AG20443 (cell line): ENCODE measurements at regions not wholly inside any gene's neighbourhood (a gene's known extent, or its start where the extent isn't known, plus 50 kb on each side); places are given as distances from the start of the nearest gene placed in this dataset.
"Not testable (repeated sequence)": the region's sequence is repeated elsewhere in the genome, so short reads cannot be mapped to it uniquely, and the experiment has no call there.

Experiments used
- DNase-seq: peaks from one replicate; pipeline ENCODE4 v3.0.0; 2012; ENCODE audit warnings: low spot score, mixed read lengths

- peak; percentile 14 for DNase-seq
Observed at GRCh38 chr4:187666697-187667494, 328.7 kb upstream of the ZFP42 start.

- peak; percentile 25 for DNase-seq
Observed at GRCh38 chr4:187668526-187669082, 327.0 kb upstream of the ZFP42 start.

GRCh38 chr4:187671521-187671920 lies 324.1 kb upstream of the ZFP42 start:
- not testable (repeated sequence) for DNase-seq

GRCh38 chr4:187671958-187672357 lies 323.6 kb upstream of the ZFP42 start:
- DNase-seq = not testable (repeated sequence)

GRCh38 chr4:187672526-187672925 lies 323.0 kb upstream of the ZFP42 start:
- DNase-seq = not testable (repeated sequence)

GRCh38 chr4:187679450-187679849 lies 316.1 kb upstream of the ZFP42 start:
- no peak for DNase-seq

- DNase-seq = no peak
Observed at GRCh38 chr4:187685247-187685646, 310.3 kb upstream of the ZFP42 start.

- DNase-seq = no peak
Observed at GRCh38 chr4:187687697-187688096, 307.9 kb upstream of the ZFP42 start.

- no peak for DNase-seq
Observed at GRCh38 chr4:187692626-187693025, 302.9 kb upstream of the ZFP42 start.

- DNase-seq = not testable (repeated sequence)
Observed at GRCh38 chr4:187695531-187695930, 300.0 kb upstream of the ZFP42 start.

GRCh38 chr4:187711586-187711985 lies 284.0 kb upstream of the ZFP42 start:
- no peak for DNase-seq

GRCh38 chr4:187714957-187715356 lies 280.6 kb upstream of the ZFP42 start:
- DNase-seq = no peak

- no peak for DNase-seq
Observed at GRCh38 chr4:187715466-187715865, 280.1 kb upstream of the ZFP42 start.

- DNase-seq = no peak
Observed at GRCh38 chr4:187724456-187724855, 271.1 kb upstream of the ZFP42 start.

GRCh38 chr4:187726485-187726884 lies 269.1 kb upstream of the ZFP42 start:
- DNase-seq = no peak

- no peak for DNase-seq
Observed at GRCh38 chr4:187732524-187732923, 263.0 kb upstream of the ZFP42 start.

GRCh38 chr4:187739771-187740170 lies 255.8 kb upstream of the ZFP42 start:
- DNase-seq = no peak

- no peak for DNase-seq
Observed at GRCh38 chr4:187744911-187745310, 250.7 kb upstream of the ZFP42 start.

- not testable (repeated sequence) for DNase-seq
Observed at GRCh38 chr4:187750652-187751051, 244.9 kb upstream of the ZFP42 start.

GRCh38 chr4:187767158-187767557 lies 228.4 kb upstream of the ZFP42 start:
- DNase-seq = no peak

- no peak for DNase-seq
Observed at GRCh38 chr4:187767687-187768086, 227.9 kb upstream of the ZFP42 start.

- no peak for DNase-seq
Observed at GRCh38 chr4:187770345-187770744, 225.2 kb upstream of the ZFP42 start.

GRCh38 chr4:187777954-187778353 lies 217.6 kb upstream of the ZFP42 start:
- DNase-seq = no peak

- no peak for DNase-seq
Observed at GRCh38 chr4:187780070-187780469, 215.5 kb upstream of the ZFP42 start.
